IPS-18a (cell line): ENCODE measurements at regions not wholly inside any gene's neighbourhood (a gene's known extent, or its start where the extent isn't known, plus 50 kb on each side); places are given as distances from the start of the nearest gene placed in this dataset.

Experiments used
- H3K27ac ChIP-seq: one replicate; pipeline ENCODE4 v1.5.1; 2013; ENCODE audit warnings: low read length
- H3K27me3 ChIP-seq: one replicate; pipeline ENCODE4 v1.6.1; 2013; ENCODE audit warnings: mild to moderate bottlenecking, low read length; ENCODE audit not compliant: control insufficient read depth, insufficient read depth
- H3K36me3 ChIP-seq: one replicate; pipeline ENCODE4 v1.6.1; 2013; ENCODE audit warnings: low read depth, low read length; ENCODE audit not compliant: control insufficient read depth
- H3K4me1 ChIP-seq: one replicate; pipeline ENCODE4 v1.6.1; 2013; ENCODE audit warnings: low read depth, low read length; ENCODE audit not compliant: control insufficient read depth
- H3K4me3 ChIP-seq: one replicate; pipeline ENCODE4 v1.5.1; 2013; ENCODE audit warnings: low read length
- H3K9ac ChIP-seq: one replicate; pipeline ENCODE4 v1.6.1; 2013; ENCODE audit warnings: mild to moderate bottlenecking, low read length, moderate library complexity
- H3K9me3 ChIP-seq: one replicate; pipeline ENCODE4 v1.6.1; 2013; ENCODE audit warnings: low read depth, low read length; ENCODE audit not compliant: control insufficient read depth

DNA sequence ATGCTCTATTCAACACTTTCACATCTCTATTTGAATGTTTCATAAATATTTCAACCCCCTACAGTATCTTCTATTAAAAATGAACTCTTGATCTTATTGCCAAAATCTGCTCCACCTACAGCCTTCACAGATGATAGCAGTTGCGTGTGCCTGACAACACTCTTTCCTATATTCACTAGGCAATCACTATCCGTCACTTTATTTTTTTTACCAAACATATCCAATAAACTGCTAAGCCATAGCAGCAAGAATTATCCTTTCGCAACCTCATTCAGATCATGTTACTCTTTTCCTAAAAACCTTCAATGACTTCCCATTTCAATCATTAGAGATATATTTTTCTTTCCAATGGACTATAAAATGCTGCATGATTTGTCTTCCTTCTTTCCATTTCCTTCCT lies 629.8 kb upstream of the PCDH9 start:
- no peak overlapping the region for H3K9ac ChIP-seq
- no peaks in the 10 kb centered on the region for H3K9me3 ChIP-seq

GRCh38 chr13:67857581-67858310 lies 627.6 kb upstream of the PCDH9 start:
- Histone ChIP-seq H3K9me3 (no peaks in the 10 kb centered on the region), H3K4me1 (peaks cover 8% of the 10 kb centered on the region), H3K27ac (no peak overlapping the region), H3K27me3 (no peaks in the 10 kb centered on the region), H3K36me3 (no peaks in the 10 kb centered on the region), H3K9ac (no peak overlapping the region), H3K4me3 (no peak overlapping the region)

More for the DNA sequence above, 629.8 kb upstream of the PCDH9 start:
- Histone ChIP-seq H3K4me1 (peaks cover 7% of the 10 kb centered on the region), H3K4me3 (no peak overlapping the region), H3K27ac (no peak overlapping the region), H3K36me3 (no peaks in the 10 kb centered on the region), H3K27me3 (no peaks in the 10 kb centered on the region)

DNA sequence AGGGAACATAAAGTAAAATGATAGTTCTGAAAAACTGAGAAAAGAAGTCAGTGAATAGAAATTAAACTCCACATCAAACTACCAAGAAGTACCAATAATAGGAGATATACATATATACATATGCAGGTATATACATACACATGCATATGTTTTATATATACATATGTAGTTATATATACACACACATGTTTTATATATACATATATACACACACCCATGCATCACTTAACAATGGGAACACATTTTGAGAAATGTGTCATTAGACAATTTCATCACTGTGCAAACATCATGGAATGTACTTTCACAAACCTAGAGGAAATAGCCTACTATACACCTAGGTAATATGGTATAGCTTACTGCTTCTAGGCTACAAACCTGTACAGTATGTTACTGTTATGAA lies 626.8 kb upstream of the PCDH9 start:
- H3K27ac ChIP-seq, result no peak overlapping the region
- no peaks in the 10 kb centered on the region for H3K36me3 ChIP-seq
- H3K4me3 ChIP-seq, result no peak overlapping the region
- H3K9me3 ChIP-seq, result no peaks in the 10 kb centered on the region
- H3K4me1 ChIP-seq, result peaks cover 8% of the 10 kb centered on the region
- H3K9ac ChIP-seq, result no peak overlapping the region
- H3K27me3 ChIP-seq, result no peaks in the 10 kb centered on the region

DNA sequence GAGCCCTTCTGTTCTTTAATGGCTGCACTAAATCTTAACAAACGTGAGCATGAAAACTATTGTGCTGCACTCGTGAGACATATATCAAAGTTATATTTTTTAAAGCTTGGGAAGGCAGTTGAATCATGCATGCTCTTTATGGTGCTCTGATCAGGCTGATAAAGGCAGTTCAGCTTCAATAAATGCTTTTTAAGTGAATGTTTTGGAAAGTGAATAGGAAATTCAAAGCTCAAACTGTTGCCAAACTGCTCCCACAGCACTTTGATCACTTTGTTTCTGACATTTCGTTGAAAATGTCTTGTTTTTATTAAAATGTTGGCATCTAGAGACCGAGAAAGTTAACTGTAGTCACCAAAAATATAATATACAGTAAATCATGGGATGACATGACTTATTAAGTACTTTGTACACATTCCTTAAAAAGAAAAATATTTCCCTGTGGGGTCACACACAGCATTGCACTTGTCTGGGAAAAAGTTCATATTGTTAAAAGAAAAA lies 625.7 kb upstream of the PCDH9 start:
- no peaks in the 10 kb centered on the region for H3K36me3 ChIP-seq
- no peak overlapping the region for H3K27ac ChIP-seq
- peaks cover 8% of the 10 kb centered on the region for H3K4me1 ChIP-seq
- no peaks in the 10 kb centered on the region for H3K27me3 ChIP-seq
- H3K9me3 ChIP-seq, result no peaks in the 10 kb centered on the region
- no peak overlapping the region for H3K9ac ChIP-seq
- no peak overlapping the region for H3K4me3 ChIP-seq

DNA sequence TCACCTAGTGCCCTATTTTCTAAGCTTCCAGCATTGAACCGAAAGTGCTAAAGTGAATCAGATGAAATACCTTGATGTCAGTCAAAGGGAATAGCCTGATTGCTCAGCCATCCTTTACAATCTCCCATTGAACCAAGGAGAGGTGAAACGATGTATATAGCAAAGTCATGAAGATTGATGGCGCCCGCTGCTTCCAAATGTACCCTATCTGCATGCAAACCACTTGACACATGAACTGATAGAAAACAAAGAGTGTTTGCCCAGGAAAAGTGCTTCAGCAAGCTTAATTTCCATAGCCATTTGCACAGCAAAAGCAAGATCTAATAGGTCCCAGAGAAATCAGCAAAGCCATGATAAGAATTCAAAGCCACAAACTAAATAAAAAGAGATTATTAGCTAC lies 624.9 kb upstream of the PCDH9 start:
- no peak overlapping the region for H3K27ac ChIP-seq
- H3K36me3 ChIP-seq, result no peaks in the 10 kb centered on the region
- H3K9me3 ChIP-seq, result no peaks in the 10 kb centered on the region
- no peak overlapping the region for H3K4me3 ChIP-seq
- H3K4me1 ChIP-seq, result peaks cover 8% of the 10 kb centered on the region
- no peaks in the 10 kb centered on the region for H3K27me3 ChIP-seq
- H3K9ac ChIP-seq, result no peak overlapping the region

DNA sequence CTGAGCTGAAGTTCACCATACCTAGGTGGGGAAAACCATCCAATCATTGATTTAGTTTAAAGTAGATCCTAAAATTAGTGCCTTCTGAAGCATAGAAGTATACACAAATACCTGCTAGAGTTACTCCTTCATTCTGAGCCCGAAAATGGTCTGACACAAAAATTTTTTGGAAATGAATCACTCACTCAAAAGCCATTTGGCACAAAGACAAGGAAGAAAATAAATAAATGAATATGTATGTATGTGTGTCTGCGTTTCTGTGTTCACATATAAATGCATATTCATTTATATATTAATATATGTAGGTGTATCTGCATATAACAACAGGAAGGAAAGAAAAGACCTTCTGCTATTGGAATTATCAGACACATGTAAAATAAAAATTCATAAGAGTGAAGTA lies 614.4 kb upstream of the PCDH9 start:
- no peaks in the 10 kb centered on the region for H3K36me3 ChIP-seq
- H3K4me1 ChIP-seq, result no peaks in the 10 kb centered on the region
- no peak overlapping the region for H3K9ac ChIP-seq
- H3K4me3 ChIP-seq, result no peak overlapping the region
- no peaks in the 10 kb centered on the region for H3K27me3 ChIP-seq
- no peak overlapping the region for H3K27ac ChIP-seq
- no peaks in the 10 kb centered on the region for H3K9me3 ChIP-seq

DNA sequence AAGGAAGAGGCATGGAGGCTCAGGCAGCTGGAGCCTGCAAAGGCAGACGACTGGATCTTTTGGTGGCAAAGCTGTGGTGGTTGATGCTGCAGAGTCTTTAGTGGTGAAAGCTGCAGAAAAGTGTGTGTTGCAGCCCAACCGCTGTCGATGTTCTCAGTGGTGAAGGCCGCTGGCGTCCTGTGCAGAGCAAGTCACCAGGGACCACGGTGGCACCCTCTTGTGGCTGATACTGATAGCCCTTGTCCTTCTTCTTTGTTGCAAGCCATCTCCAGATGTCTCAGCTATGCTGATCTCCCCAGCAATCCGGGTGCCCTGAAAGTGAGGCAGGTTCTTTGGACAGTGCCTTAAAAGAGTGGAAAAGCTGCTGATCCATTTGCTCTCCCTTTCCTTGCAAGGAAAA lies 610.9 kb upstream of the PCDH9 start:
- Histone ChIP-seq H3K36me3 (no peaks in the 10 kb centered on the region), H3K27ac (no peak overlapping the region), H3K4me1 (no peaks in the 10 kb centered on the region), H3K4me3 (no peak overlapping the region), H3K9ac (no peak overlapping the region), H3K9me3 (no peaks in the 10 kb centered on the region), H3K27me3 (no peaks in the 10 kb centered on the region)

DNA sequence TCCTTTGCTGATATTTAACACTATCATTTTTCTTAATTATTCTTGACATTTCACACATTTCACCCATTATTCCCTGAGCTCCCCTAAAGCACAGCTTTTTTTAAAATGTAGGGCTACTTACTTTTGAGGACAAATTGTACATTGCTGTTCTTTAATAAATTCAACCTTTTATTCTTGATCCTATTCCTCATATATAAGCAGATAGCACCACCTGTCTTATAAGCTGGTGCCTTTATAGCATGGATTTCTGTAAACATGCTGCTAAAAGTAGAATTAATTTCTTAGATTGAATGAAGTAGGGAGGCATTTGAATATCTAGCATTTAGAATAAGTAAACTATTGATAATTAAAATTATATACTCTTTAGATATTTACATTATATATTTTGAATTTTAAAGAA lies 603.4 kb upstream of the PCDH9 start:
- Histone ChIP-seq H3K4me3 (no peak overlapping the region), H3K4me1 (no peaks in the 10 kb centered on the region), H3K27ac (no peak overlapping the region), H3K9ac (no peak overlapping the region), H3K27me3 (no peaks in the 10 kb centered on the region), H3K36me3 (no peaks in the 10 kb centered on the region), H3K9me3 (no peaks in the 10 kb centered on the region)

DNA sequence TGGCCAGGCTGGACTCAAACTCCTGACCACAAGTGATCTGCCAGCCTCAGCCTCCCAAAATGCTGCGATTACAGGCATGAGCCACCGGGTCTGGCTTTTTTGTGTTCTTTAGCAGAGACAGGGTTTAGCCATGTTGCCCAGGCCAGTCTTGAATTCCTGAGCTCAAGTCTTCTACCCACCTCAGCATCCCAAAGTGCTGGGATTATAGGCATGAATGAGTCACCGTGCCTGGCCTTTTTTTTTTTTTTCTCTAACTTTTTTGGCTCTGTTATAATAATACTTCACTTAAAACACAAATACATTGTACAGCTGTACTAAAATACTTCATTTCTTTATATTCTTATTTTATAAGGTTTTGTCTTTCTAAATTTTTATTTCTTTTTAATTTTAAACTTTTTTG lies 599.5 kb upstream of the PCDH9 start:
- H3K36me3 ChIP-seq, result no peaks in the 10 kb centered on the region
- H3K9me3 ChIP-seq, result no peaks in the 10 kb centered on the region
- no peak overlapping the region for H3K27ac ChIP-seq
- no peaks in the 10 kb centered on the region for H3K4me1 ChIP-seq
- H3K9ac ChIP-seq, result no peak overlapping the region
- no peak overlapping the region for H3K4me3 ChIP-seq
- no peaks in the 10 kb centered on the region for H3K27me3 ChIP-seq

DNA sequence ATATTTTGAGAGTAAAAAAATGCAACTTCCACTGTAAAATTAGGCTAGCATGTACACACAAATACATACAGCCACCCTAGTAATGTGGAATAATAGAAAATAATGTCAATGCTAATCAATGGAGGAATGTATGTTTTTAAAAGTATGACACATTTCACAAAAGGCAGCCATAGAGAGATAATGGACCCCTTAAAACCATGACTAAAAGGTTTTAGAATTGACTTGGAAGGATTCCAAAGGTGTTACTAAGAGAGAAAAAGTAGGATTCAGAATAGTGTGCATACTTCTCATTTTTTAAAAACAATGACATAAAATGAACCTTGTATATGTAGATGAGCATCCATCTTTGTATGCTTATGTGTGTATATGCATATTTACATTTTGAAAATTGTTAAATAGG lies 597.9 kb upstream of the PCDH9 start:
- H3K27me3 ChIP-seq, result no peaks in the 10 kb centered on the region
- H3K9ac ChIP-seq, result no peak overlapping the region
- H3K27ac ChIP-seq, result no peak overlapping the region
- H3K36me3 ChIP-seq, result no peaks in the 10 kb centered on the region
- H3K9me3 ChIP-seq, result no peaks in the 10 kb centered on the region
- H3K4me1 ChIP-seq, result no peaks in the 10 kb centered on the region
- no peak overlapping the region for H3K4me3 ChIP-seq

- Histone ChIP-seq H3K4me3 (no peak overlapping the region), H3K9me3 (no peaks in the 10 kb centered on the region), H3K27ac (no peak overlapping the region), H3K9ac (no peak overlapping the region), H3K36me3 (no peaks in the 10 kb centered on the region), H3K4me1 (no peaks in the 10 kb centered on the region), H3K27me3 (no peaks in the 10 kb centered on the region)
These were observed 591.5 kb upstream of the PCDH9 start for GRCh38 chr13:67821606-67822005.

- Histone ChIP-seq H3K27me3 (no peaks in the 10 kb centered on the region), H3K4me3 (no peak overlapping the region), H3K9me3 (no peaks in the 10 kb centered on the region), H3K9ac (no peak overlapping the region), H3K4me1 (no peaks in the 10 kb centered on the region), H3K27ac (no peak overlapping the region), H3K36me3 (no peaks in the 10 kb centered on the region)
These were observed 576.7 kb upstream of the PCDH9 start for GRCh38 chr13:67806796-67807195.
